ENCODE measurements at regions not wholly inside any gene's neighbourhood (a gene's known extent, or its start where the extent isn't known, plus 50 kb on each side); places are given as distances from the start of the nearest gene placed in this dataset.
"Not testable (repeated sequence)": the region's sequence is repeated elsewhere in the genome, so short reads cannot be mapped to it uniquely, and the experiment has no call there.

DNA sequence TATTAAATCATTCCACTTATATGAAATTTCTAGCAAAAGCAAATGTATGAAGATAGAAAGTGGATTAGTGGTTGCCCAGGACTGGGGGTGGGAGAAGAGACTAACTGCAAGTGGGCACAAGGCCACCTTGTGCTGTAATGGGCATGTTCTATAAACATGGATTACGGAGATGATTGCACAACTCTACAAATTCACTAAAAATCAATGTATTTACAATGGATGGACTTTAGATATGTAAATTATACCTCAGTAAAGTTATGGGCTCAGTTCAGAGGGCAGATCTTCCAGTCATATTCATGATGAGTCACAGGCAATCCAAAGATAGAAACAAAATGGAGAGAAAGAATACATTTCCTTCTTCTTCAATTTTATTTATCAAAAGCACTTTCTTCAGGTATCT lies 173.9 kb downstream of the NDUFA12 start:
- H4K20me1 ChIP-seq (ENCODE audit: insufficient read depth): no peaks in the 10 kb centered on the region
- H3K27ac ChIP-seq: no peak overlapping the region
- H3K4me3 ChIP-seq: no peak overlapping the region
- H3K9me2 ChIP-seq (ENCODE audit: insufficient read depth): no peaks in the 10 kb centered on the region
- H3K79me2 ChIP-seq (ENCODE audit: low read depth): no peaks in the 10 kb centered on the region
- intact Hi-C loops (cut with micrococcal nuclease; ENCODE audit: unreplicated experiment): no loop called here
- POLR2A ChIA-PET (ENCODE audit: unreplicated experiment): no interaction called here
- H3K4me1 ChIP-seq (replicated peaks; ENCODE audit: insufficient read depth): no peaks in the 10 kb centered on the region
- TF ChIP-seq EZH2 (IDR thresholded peaks at IDR 0.05; ENCODE audit: low read depth): no peak
- TF ChIP-seq, protein P1, sequence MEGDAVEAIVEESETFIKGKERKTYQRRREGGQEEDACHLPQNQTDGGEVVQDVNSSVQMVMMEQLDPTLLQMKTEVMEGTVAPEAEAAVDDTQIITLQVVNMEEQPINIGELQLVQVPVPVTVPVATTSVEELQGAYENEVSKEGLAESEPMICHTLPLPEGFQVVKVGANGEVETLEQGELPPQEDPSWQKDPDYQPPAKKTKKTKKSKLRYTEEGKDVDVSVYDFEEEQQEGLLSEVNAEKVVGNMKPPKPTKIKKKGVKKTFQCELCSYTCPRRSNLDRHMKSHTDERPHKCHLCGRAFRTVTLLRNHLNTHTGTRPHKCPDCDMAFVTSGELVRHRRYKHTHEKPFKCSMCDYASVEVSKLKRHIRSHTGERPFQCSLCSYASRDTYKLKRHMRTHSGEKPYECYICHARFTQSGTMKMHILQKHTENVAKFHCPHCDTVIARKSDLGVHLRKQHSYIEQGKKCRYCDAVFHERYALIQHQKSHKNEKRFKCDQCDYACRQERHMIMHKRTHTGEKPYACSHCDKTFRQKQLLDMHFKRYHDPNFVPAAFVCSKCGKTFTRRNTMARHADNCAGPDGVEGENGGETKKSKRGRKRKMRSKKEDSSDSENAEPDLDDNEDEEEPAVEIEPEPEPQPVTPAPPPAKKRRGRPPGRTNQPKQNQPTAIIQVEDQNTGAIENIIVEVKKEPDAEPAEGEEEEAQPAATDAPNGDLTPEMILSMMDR (conservative IDR thresholded peaks at IDR 0.05): no peak
- H2AFZ ChIP-seq: no peak overlapping the region
- no peaks in the 10 kb centered on the region for H3K27me3 ChIP-seq (ENCODE audit: insufficient read depth, low read depth)
- no peak for DNase-seq
- no peaks in the 10 kb centered on the region for H3F3A ChIP-seq (ENCODE audit: insufficient read depth, low read depth)
- no peaks in the 10 kb centered on the region for H3K9me3 ChIP-seq (ENCODE audit: insufficient read depth, low read depth)
- no TSS peak for BruUV-seq (replicated peaks)
- H3K4me2 ChIP-seq: no peak overlapping the region
- H3K36me3 ChIP-seq (ENCODE audit: low read depth): no peaks in the 10 kb centered on the region
- CTCF ChIA-PET: no interaction called here

- Histone ChIP-seq H3K4me1 (replicated peaks; ENCODE audit: insufficient read depth) (no peaks in the 10 kb centered on the region), H3K27ac (no peak overlapping the region), H3K36me3 (ENCODE audit: low read depth) (no peaks in the 10 kb centered on the region), H3K9me2 (ENCODE audit: insufficient read depth) (no peaks in the 10 kb centered on the region), H3K27me3 (ENCODE audit: insufficient read depth, low read depth) (no peaks in the 10 kb centered on the region), H3K4me3 (no peak overlapping the region), H3K4me2 (no peak overlapping the region), H3F3A (ENCODE audit: insufficient read depth, low read depth) (no peaks in the 10 kb centered on the region), H2AFZ (no peak overlapping the region), H4K20me1 (ENCODE audit: insufficient read depth) (no peaks in the 10 kb centered on the region), H3K9me3 (ENCODE audit: insufficient read depth, low read depth) (peaks cover 3% of the 10 kb centered on the region; the same call in 1 of the 2 replicates), H3K79me2 (ENCODE audit: low read depth) (no peaks in the 10 kb centered on the region)
- no peak for DNase-seq
- POLR2A ChIA-PET (ENCODE audit: unreplicated experiment): interaction anchor here (0.6 kb wide), 1 partner anchor 166 kb away, joined by 4 read pairs; no protein-coding TSS in a partner anchor
- BruUV-seq (replicated peaks): no TSS peak
- TF ChIP-seq, protein P1 (conservative IDR thresholded peaks at IDR 0.05): no peak
- no peak for TF ChIP-seq EZH2 (IDR thresholded peaks at IDR 0.05; ENCODE audit: low read depth)
- CTCF ChIA-PET: no interaction called here
- intact Hi-C loops (cut with micrococcal nuclease; ENCODE audit: unreplicated experiment): no loop called here
Observed at GRCh38 chr12:94819011-94819410, 168.7 kb upstream of the TMCC3 start.

GRCh38 chr12:94817695-94818075 lies 167.3 kb upstream of the TMCC3 start:
- Histone ChIP-seq H4K20me1 (ENCODE audit: insufficient read depth) (no peaks in the 10 kb centered on the region), H3K4me3 (no peak overlapping the region), H3F3A (ENCODE audit: insufficient read depth, low read depth) (no peaks in the 10 kb centered on the region), H3K4me2 (no peak overlapping the region), H3K27ac (no peak overlapping the region), H3K9me3 (ENCODE audit: insufficient read depth, low read depth) (peaks cover 14% of the 10 kb centered on the region), H3K36me3 (ENCODE audit: low read depth) (no peaks in the 10 kb centered on the region), H3K4me1 (replicated peaks; ENCODE audit: insufficient read depth) (no peaks in the 10 kb centered on the region), H3K79me2 (ENCODE audit: low read depth) (no peaks in the 10 kb centered on the region), H3K27me3 (ENCODE audit: insufficient read depth, low read depth) (no peaks in the 10 kb centered on the region), H2AFZ (no peak overlapping the region), H3K9me2 (ENCODE audit: insufficient read depth) (no peaks in the 10 kb centered on the region)
- ChIA-PET POLR2A (ENCODE audit: unreplicated experiment) (no interaction called here), CTCF (interaction anchor here (0.7 kb wide), 1 partner anchor 1225 kb away, joined by 6 read pairs; no protein-coding TSS in a partner anchor)
- TF ChIP-seq, protein P1 (conservative IDR thresholded peaks at IDR 0.05): no peak
- TF ChIP-seq EZH2 (IDR thresholded peaks at IDR 0.05; ENCODE audit: low read depth): no peak
- no peak for DNase-seq
- intact Hi-C loops (cut with micrococcal nuclease; ENCODE audit: unreplicated experiment): no loop called here
- BruUV-seq (replicated peaks): no TSS peak

DNA sequence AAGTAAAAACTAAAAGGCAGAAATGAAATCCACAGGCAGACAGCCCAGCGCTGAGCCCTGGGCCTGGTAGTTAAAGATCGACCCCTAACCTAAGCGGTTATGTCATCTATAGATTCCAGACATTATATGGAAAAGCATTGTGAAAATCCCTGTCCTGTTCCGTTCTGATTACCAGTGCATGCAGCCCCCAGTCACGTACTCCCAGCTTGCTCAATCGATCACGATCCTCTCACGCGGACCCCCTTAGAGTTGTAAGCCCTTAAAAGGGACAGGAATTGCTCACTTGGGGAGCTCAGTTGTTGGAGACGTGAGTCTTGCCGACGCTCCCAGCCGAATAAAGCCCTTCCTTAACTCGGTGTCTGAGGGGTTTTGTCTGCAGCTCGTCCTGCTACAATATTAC lies 166.8 kb upstream of the TMCC3 start:
- H2AFZ ChIP-seq; H3K4me2 ChIP-seq; H3K36me3 ChIP-seq (ENCODE audit: low read depth); POLR2A ChIA-PET (ENCODE audit: unreplicated experiment); H3K27ac ChIP-seq; H3K9me2 ChIP-seq (ENCODE audit: insufficient read depth); H3K79me2 ChIP-seq (ENCODE audit: low read depth); H3K4me1 ChIP-seq (replicated peaks; ENCODE audit: insufficient read depth); intact Hi-C loops (cut with micrococcal nuclease; ENCODE audit: unreplicated experiment); H3K4me3 ChIP-seq; H4K20me1 ChIP-seq (ENCODE audit: insufficient read depth); DNase-seq; BruUV-seq (replicated peaks); H3K27me3 ChIP-seq (ENCODE audit: insufficient read depth, low read depth); CTCF ChIA-PET; H3F3A ChIP-seq (ENCODE audit: insufficient read depth, low read depth): not testable (repeated sequence)
- H3K9me3 ChIP-seq (ENCODE audit: insufficient read depth, low read depth): peaks cover 19% of the 10 kb centered on the region

DNA sequence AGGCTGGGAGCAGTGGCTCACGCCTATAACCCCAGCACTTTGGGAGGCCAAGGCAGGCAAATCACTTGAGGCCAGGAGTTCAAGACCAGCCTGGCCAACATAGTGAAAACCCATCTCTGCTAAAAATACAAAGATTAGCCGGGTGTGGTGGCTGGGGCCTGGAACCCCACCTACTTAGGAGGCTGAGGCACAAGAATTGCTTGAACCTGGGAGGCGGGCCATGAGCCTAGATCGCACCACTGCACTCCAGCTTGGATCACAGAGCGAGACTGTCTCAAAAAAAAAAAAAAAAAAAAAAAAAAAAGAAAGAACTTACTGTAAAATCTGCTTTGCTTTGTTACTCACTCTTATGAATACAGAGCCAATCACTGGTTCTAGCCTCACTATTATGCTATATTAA lies 166.4 kb upstream of the TMCC3 start:
- peaks cover 19% of the 10 kb centered on the region for H3K9me3 ChIP-seq (ENCODE audit: insufficient read depth, low read depth)
- H3K27ac ChIP-seq; H3K9me2 ChIP-seq (ENCODE audit: insufficient read depth); H3K36me3 ChIP-seq (ENCODE audit: low read depth); BruUV-seq (replicated peaks); CTCF ChIA-PET; H3K4me1 ChIP-seq (replicated peaks; ENCODE audit: insufficient read depth); POLR2A ChIA-PET (ENCODE audit: unreplicated experiment); H3K27me3 ChIP-seq (ENCODE audit: insufficient read depth, low read depth); DNase-seq; H3F3A ChIP-seq (ENCODE audit: insufficient read depth, low read depth); intact Hi-C loops (cut with micrococcal nuclease; ENCODE audit: unreplicated experiment); H4K20me1 ChIP-seq (ENCODE audit: insufficient read depth); H3K4me3 ChIP-seq; H3K4me2 ChIP-seq; H2AFZ ChIP-seq; H3K79me2 ChIP-seq (ENCODE audit: low read depth): not testable (repeated sequence)
